Neuron (in vitro differentiated cells): ENCODE measurements at regions not wholly inside any gene's neighbourhood (a gene's known extent, or its start where the extent isn't known, plus 50 kb on each side); places are given as distances from the start of the nearest gene placed in this dataset.
"Not testable (repeated sequence)": the region's sequence is repeated elsewhere in the genome, so short reads cannot be mapped to it uniquely, and the experiment has no call there.

ENCODE experiments used
- H2AFZ ChIP-seq: one replicate; pipeline ENCODE4 v1.6.1; 2013; ENCODE audit warnings: low read depth, mild to moderate bottlenecking, inconsistent platforms, low read length, moderate library complexity
- H3K27me3 ChIP-seq: one replicate; pipeline ENCODE4 v1.6.1; 2013; ENCODE audit warnings: low read length; ENCODE audit not compliant: insufficient read depth
- H3K36me3 ChIP-seq: one replicate; pipeline ENCODE4 v1.6.1; 2013; ENCODE audit warnings: low read length; ENCODE audit not compliant: insufficient read depth
- H3K4me1 ChIP-seq: one replicate; pipeline ENCODE4 v1.6.1; 2013; ENCODE audit warnings: low read length; ENCODE audit not compliant: insufficient read depth
- H3K4me3 ChIP-seq: 2 replicates; pipeline ENCODE4 v1.5.1; 2013; ENCODE audit warnings: mild to moderate bottlenecking, low read length, moderate library complexity
- H3K9me3 ChIP-seq: one replicate; pipeline ENCODE4 v1.6.1; 2013; ENCODE audit warnings: low read length

DNA sequence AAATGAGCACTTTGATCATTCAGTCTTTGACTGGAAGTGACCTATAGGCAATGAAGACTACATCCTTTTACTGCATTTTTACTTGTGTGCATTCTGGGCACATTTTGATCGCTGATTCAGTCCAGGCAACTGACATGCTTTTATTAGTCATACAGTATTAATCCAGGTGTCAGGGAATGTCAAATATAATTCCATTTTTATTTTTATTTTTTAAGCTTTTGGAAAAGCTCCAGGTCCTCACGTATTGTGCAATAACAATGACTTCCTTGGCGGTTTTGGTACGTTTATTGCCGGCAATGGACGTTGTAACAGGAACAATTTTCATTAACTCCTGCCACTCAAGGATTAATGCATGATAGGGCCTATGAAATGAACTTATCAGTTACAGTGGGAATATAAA lies 302.6 kb upstream of the PTBP2 start:
- H2AFZ ChIP-seq: no peak overlapping the region
- no peak overlapping the region for H3K4me3 ChIP-seq
- H3K36me3 ChIP-seq: no peaks in the 10 kb centered on the region
- H3K27me3 ChIP-seq: no peaks in the 10 kb centered on the region
- H3K9me3 ChIP-seq: no peaks in the 10 kb centered on the region
- no peaks in the 10 kb centered on the region for H3K4me1 ChIP-seq

DNA sequence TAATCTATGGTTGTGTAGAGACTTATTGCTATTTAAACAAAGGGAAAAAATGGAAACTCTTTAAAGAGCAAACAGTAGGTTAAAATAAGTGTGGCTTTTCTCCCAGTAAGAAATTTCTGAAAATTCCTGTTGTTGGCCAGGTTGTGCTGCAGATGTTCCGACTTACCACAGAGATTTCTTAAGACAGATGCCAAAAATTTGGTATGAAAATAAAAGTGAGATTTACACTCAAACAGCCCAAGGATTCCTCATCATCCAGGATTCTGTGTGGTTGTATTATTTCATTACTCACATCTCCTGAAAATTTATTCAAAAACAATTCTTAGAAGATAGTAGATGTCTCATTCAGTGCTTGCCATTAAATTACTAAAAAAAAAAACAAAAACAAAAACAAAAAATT lies 296.7 kb upstream of the PTBP2 start:
- H3K9me3 ChIP-seq: no peaks in the 10 kb centered on the region
- no peaks in the 10 kb centered on the region for H3K36me3 ChIP-seq
- H3K4me3 ChIP-seq: no peak overlapping the region
- H3K4me1 ChIP-seq: peaks cover 6% of the 10 kb centered on the region
- no peak overlapping the region for H2AFZ ChIP-seq
- H3K27me3 ChIP-seq: peaks cover 2% of the 10 kb centered on the region

- H3K9me3 ChIP-seq: no peaks in the 10 kb centered on the region
- H3K4me3 ChIP-seq: no peak overlapping the region
- no peak overlapping the region for H2AFZ ChIP-seq
- peaks cover 2% of the 10 kb centered on the region for H3K27me3 ChIP-seq
- no peaks in the 10 kb centered on the region for H3K36me3 ChIP-seq
- H3K4me1 ChIP-seq: peaks cover 6% of the 10 kb centered on the region
Observed at GRCh38 chr1:96425382-96426129, 296.0 kb upstream of the PTBP2 start.

- Histone ChIP-seq H3K9me3 (no peaks in the 10 kb centered on the region), H3K27me3 (peaks cover 2% of the 10 kb centered on the region), H3K4me1 (peaks cover 6% of the 10 kb centered on the region), H3K36me3 (no peaks in the 10 kb centered on the region), H3K4me3 (no peak overlapping the region), H2AFZ (no peak overlapping the region)
Observed at GRCh38 chr1:96427616-96428015, 294.0 kb upstream of the PTBP2 start.

GRCh38 chr1:96445302-96445701 lies 276.3 kb upstream of the PTBP2 start:
- no peaks in the 10 kb centered on the region for H3K27me3 ChIP-seq

GRCh38 chr1:96464066-96464465 lies 257.5 kb upstream of the PTBP2 start:
- Histone ChIP-seq H3K4me1 (peaks cover 12% of the 10 kb centered on the region), H3K36me3 (no peaks in the 10 kb centered on the region), H2AFZ (no peak overlapping the region), H3K27me3 (no peaks in the 10 kb centered on the region), H3K9me3 (no peaks in the 10 kb centered on the region), H3K4me3 (no peak overlapping the region)

More at GRCh38 chr1:96445302-96445701, 276.3 kb upstream of the PTBP2 start:
- no peaks in the 10 kb centered on the region for H3K9me3 ChIP-seq
- H3K4me1 ChIP-seq: peaks cover 7% of the 10 kb centered on the region
- H3K36me3 ChIP-seq: no peaks in the 10 kb centered on the region
- H2AFZ ChIP-seq: no peak overlapping the region
- no peak overlapping the region for H3K4me3 ChIP-seq

- no peak overlapping the region for H3K4me3 ChIP-seq
- H2AFZ ChIP-seq: no peak overlapping the region
- no peaks in the 10 kb centered on the region for H3K27me3 ChIP-seq
- no peaks in the 10 kb centered on the region for H3K36me3 ChIP-seq
- peaks cover 12% of the 10 kb centered on the region for H3K4me1 ChIP-seq
- H3K9me3 ChIP-seq: no peaks in the 10 kb centered on the region
Observed at GRCh38 chr1:96464522-96464921, 257.1 kb upstream of the PTBP2 start.

DNA sequence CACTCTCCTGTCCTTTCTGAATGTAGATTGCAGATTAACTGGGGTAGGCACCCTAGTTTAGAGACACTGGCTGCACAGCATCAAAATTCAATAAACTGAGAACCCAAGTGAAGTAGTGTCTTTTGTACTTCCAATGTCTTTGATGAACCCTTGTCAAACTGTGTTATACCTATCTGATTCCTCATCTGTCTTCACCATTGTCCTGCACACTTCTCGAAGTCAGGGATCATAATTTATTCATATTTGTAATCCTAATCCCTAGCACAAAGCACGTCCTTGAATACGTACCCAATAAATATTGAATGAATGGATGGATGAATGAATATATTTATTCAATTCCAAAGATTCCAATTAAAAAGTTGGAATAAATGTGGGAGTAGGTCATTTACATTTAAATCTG lies 256.6 kb upstream of the PTBP2 start:
- H3K4me3 ChIP-seq: no peak overlapping the region
- H3K9me3 ChIP-seq: no peaks in the 10 kb centered on the region
- no peaks in the 10 kb centered on the region for H3K27me3 ChIP-seq
- H3K4me1 ChIP-seq: peaks cover 12% of the 10 kb centered on the region
- no peaks in the 10 kb centered on the region for H3K36me3 ChIP-seq
- H2AFZ ChIP-seq: no peak overlapping the region

DNA sequence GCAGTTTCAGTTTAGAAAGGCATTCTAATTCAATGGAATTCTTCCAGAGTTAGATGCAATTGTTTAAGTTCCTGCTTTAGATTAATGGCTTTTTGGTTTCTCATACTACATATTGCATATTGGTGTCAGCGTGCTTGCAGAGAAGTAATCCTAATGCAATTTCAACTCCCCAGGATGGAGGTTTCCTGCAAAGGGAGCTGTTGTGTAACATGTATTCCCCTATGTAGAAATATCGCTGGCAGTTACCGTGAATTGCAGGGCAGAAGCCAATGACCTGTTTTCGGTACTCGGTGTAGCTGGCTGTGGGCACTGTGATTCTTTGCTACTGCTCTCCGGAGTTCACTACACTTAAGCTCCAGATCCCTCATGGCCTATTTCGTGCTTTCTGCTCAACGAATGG lies 256.1 kb upstream of the PTBP2 start:
- Histone ChIP-seq H3K9me3 (no peaks in the 10 kb centered on the region), H3K27me3 (no peaks in the 10 kb centered on the region), H3K4me3 (no peak overlapping the region), H3K4me1 (peaks cover 12% of the 10 kb centered on the region), H3K36me3 (no peaks in the 10 kb centered on the region), H2AFZ (no peak overlapping the region)

DNA sequence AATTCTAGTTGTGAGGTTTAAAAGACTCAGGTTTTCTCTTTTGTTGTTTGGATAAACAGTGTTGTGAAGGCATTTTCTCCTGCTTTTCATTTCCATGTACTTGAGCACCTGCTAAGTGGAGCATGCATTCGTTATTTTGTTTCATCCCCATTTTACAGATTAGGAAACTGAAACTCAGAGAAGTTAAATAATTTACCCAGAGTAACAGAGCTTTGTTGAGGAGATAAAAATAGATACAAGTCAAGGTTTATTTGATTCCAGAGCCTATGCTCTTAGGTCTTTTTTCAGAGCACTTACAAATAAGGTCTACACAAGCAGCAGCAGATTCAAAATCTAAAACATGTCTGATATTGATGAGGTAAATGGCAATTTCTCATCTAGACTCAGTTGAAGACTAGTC lies 254.7 kb upstream of the PTBP2 start:
- H2AFZ ChIP-seq: no peak overlapping the region
- no peak overlapping the region for H3K4me3 ChIP-seq
- peaks cover 12% of the 10 kb centered on the region for H3K4me1 ChIP-seq
- no peaks in the 10 kb centered on the region for H3K9me3 ChIP-seq
- no peaks in the 10 kb centered on the region for H3K36me3 ChIP-seq
- no peaks in the 10 kb centered on the region for H3K27me3 ChIP-seq

DNA sequence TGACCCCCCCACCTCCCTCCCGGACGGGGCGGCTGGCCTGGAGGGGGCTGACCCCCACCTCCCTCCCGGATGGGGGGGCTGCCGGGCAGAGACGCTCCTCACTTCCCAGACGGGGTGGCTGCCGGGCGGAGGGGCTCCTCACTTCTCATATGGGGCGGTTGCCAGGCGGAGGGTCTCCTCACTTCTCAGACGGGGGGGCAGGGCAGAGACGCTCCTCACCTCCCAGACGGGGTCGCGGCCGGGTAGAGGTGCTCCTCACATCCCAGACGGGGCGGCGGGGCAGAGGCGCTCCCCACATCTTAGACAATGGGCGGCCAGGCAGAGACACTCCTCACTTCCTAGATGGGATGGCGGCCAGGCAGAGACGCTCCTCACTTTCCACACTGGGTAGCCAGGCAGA lies 251.9 kb upstream of the PTBP2 start:
- H3K36me3 ChIP-seq, H3K4me3 ChIP-seq, H3K27me3 ChIP-seq, H2AFZ ChIP-seq, H3K9me3 ChIP-seq: not testable (repeated sequence)
- peaks cover 16% of the 10 kb centered on the region for H3K4me1 ChIP-seq

DNA sequence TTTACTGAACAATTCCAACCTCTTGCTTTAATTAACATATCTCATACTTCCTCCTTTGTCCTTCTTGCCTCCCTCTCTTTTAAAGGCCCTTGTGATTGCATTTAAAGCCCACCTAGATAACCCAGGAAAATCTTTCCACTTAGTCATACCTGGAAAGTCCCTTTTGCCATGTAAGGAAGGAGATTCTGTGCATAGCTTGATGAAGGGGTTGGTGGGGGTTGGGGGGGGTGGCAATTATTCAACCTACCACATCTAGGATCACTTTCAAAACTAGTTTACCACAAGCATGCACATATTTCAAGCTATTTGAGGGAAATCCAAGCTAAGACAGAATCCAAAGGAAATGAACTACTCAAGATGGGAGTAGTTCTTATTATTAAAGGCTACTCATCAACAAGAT lies 249.1 kb upstream of the PTBP2 start:
- Histone ChIP-seq H3K9me3 (no peaks in the 10 kb centered on the region), H3K27me3 (no peaks in the 10 kb centered on the region), H3K4me1 (peaks cover 29% of the 10 kb centered on the region), H3K36me3 (no peaks in the 10 kb centered on the region), H2AFZ (no peak overlapping the region), H3K4me3 (no peak overlapping the region)

DNA sequence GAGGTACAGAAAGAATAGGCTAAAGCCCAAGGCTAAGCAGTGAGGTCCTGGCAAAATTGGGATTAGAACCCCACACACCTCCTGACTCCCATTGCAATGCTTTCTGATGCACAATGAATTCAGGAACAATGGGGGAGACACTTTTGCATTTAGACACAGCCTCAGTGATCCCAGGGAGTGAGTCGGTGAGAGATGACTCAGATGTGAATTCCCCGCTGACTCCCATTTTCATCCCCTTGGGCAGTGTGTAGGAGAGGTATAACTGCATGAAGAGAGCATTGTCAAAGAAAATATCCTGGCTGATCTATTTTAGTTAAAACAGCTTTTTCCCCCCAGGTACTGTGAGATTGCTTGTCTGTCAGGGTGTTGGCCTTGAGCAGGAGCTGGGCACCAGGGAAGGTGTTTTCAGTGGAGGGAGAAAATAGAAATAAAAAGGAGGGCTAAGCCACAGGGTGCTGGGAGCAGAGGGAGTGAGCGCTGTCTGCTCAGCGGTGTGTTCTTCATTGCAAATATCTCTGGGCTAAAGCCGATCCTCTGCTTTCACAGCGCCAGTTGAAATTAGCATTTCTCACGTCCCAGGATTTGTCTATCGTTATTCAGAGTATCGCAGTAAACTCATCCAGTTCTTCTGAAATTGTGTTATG lies 247.7 kb upstream of the PTBP2 start:
- Histone ChIP-seq H3K4me3 (no peak overlapping the region), H3K4me1 (peaks cover 32% of the 10 kb centered on the region), H3K27me3 (no peaks in the 10 kb centered on the region), H3K9me3 (no peaks in the 10 kb centered on the region), H3K36me3 (no peaks in the 10 kb centered on the region), H2AFZ (no peak overlapping the region)
